ENCODE measurements at regions not wholly inside any gene's neighbourhood (a gene's known extent, or its start where the extent isn't known, plus 50 kb on each side); places are given as distances from the start of the nearest gene placed in this dataset.

- TF ChIP-seq, protein P1, sequence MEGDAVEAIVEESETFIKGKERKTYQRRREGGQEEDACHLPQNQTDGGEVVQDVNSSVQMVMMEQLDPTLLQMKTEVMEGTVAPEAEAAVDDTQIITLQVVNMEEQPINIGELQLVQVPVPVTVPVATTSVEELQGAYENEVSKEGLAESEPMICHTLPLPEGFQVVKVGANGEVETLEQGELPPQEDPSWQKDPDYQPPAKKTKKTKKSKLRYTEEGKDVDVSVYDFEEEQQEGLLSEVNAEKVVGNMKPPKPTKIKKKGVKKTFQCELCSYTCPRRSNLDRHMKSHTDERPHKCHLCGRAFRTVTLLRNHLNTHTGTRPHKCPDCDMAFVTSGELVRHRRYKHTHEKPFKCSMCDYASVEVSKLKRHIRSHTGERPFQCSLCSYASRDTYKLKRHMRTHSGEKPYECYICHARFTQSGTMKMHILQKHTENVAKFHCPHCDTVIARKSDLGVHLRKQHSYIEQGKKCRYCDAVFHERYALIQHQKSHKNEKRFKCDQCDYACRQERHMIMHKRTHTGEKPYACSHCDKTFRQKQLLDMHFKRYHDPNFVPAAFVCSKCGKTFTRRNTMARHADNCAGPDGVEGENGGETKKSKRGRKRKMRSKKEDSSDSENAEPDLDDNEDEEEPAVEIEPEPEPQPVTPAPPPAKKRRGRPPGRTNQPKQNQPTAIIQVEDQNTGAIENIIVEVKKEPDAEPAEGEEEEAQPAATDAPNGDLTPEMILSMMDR (IDR thresholded peaks at IDR 0.05) = no peak
- TF ChIP-seq POLR2A (IDR thresholded peaks at IDR 0.05) = no peak
Observed at GRCh38 chr2:100632759-100633158, 70.0 kb downstream of the PDCL3 start.
